Hepatocyte (in vitro differentiated cells): ENCODE measurements at regions not wholly inside any gene's neighbourhood (a gene's known extent, or its start where the extent isn't known, plus 50 kb on each side); places are given as distances from the start of the nearest gene placed in this dataset.
"Not testable (repeated sequence)": the region's sequence is repeated elsewhere in the genome, so short reads cannot be mapped to it uniquely, and the experiment has no call there.

Experiments
- DNase-seq: peaks from one replicate; pipeline ENCODE4 v3.0.0-alpha.2; 2016; ENCODE audit warnings: low spot score
- H2AFZ ChIP-seq: fragments of 200-600 bp; sonication (generic); 2 replicates; pipeline ENCODE4 v1.6.0; 2016; ENCODE audit warnings: antibody characterized with exemption, mild to moderate bottlenecking
- H3K27ac ChIP-seq: fragments of 200-600 bp; sonication (generic); 2 replicates; pipeline ENCODE4 v1.5.1; 2016; ENCODE audit warnings: mild to moderate bottlenecking
- H3K27me3 ChIP-seq: fragments of 200-600 bp; sonication (generic); 2 replicates; pipeline ENCODE4 v1.6.1; 2016
- H3K36me3 ChIP-seq: fragments of 200-600 bp; sonication (generic); replicated peaks from 2 replicates; pipeline ENCODE4 v1.5.1; 2016; ENCODE audit warnings: low read depth; ENCODE audit not compliant: insufficient read depth
- H3K4me1 ChIP-seq: fragments of 200-600 bp; sonication (generic); 2 replicates; pipeline ENCODE4 v1.5.1; 2016; ENCODE audit warnings: mild to moderate bottlenecking, moderate library complexity; ENCODE audit not compliant: insufficient read depth
- H3K4me2 ChIP-seq: fragments of 200-600 bp; sonication (generic); 2 replicates; pipeline ENCODE4 v1.6.0; 2016
- H3K4me3 ChIP-seq: fragments of 200-600 bp; sonication (generic); 2 replicates; pipeline ENCODE4 v1.5.1; 2016; ENCODE audit warnings: mild to moderate bottlenecking
- H3K79me2 ChIP-seq: fragments of 200-600 bp; sonication (generic); 2 replicates; pipeline ENCODE4 v1.6.0; 2017; ENCODE audit warnings: mild to moderate bottlenecking
- H3K9me2 ChIP-seq: fragments of 200-600 bp; sonication (generic); replicated peaks from 2 replicates; pipeline ENCODE4 v1.6.0; 2017; ENCODE audit warnings: mild to moderate bottlenecking; ENCODE audit not compliant: insufficient read depth
- H3K9me3 ChIP-seq: fragments of 200-600 bp; sonication (generic); 2 replicates; pipeline ENCODE4 v1.5.1; 2016; ENCODE audit warnings: low read depth, mild to moderate bottlenecking
- H4K20me1 ChIP-seq: fragments of 200-600 bp; sonication (generic); 2 replicates; pipeline ENCODE4 v1.6.0; 2016; ENCODE audit warnings: mild to moderate bottlenecking; ENCODE audit not compliant: insufficient read depth, poor library complexity, severe bottlenecking
- WGBS: methylation state at CpG from one replicate; pipeline ENCODE4 v1.1.6; 2016; ENCODE audit warnings: low lambda C conversion rate; ENCODE audit errors: missing lambda C conversion rate; 5-methylcytosine and 5-hydroxymethylcytosine counted together

- not testable (repeated sequence) for H3K36me3 ChIP-seq, H3K4me3 ChIP-seq
These were observed 297.4 kb downstream of the CACNA1B start for GRCh38 chr9:138174954-138175353.

GRCh38 chr9:138175354-138175753, 297.8 kb downstream of the CACNA1B start:
- not testable (repeated sequence) for H3K36me3 ChIP-seq, H4K20me1 ChIP-seq, H3K4me3 ChIP-seq, H3K79me2 ChIP-seq, H3K4me1 ChIP-seq, H2AFZ ChIP-seq, H3K27ac ChIP-seq, DNase-seq, H3K27me3 ChIP-seq, H3K9me3 ChIP-seq, H3K4me2 ChIP-seq, H3K9me2 ChIP-seq
- WGBS: 100% methylated on average over 4 of the region's 31 CpGs

More at GRCh38 chr9:138174954-138175353, 297.4 kb downstream of the CACNA1B start:
- not testable (repeated sequence) for H3K79me2 ChIP-seq, H3K4me2 ChIP-seq, DNase-seq, H3K9me2 ChIP-seq, H2AFZ ChIP-seq, H3K4me1 ChIP-seq, H4K20me1 ChIP-seq, H3K9me3 ChIP-seq, H3K27ac ChIP-seq, H3K27me3 ChIP-seq
- WGBS: 82% methylated on average over 16 of the region's 30 CpGs

GRCh38 chr9:138177091-138177490, 299.5 kb downstream of the CACNA1B start:
- H3K4me1 ChIP-seq, H3K27ac ChIP-seq, H3K27me3 ChIP-seq, H4K20me1 ChIP-seq, H3K79me2 ChIP-seq, H3K9me2 ChIP-seq, H3K9me3 ChIP-seq, H3K4me2 ChIP-seq, DNase-seq, H3K36me3 ChIP-seq, H3K4me3 ChIP-seq, H2AFZ ChIP-seq: not testable (repeated sequence)
- 83% methylated on average over 9 of the region's 9 CpGs for WGBS

GRCh38 chr9:138179003-138179402, 301.4 kb downstream of the CACNA1B start:
- WGBS: 68% methylated on average over 4 of the region's 4 CpGs
- not testable (repeated sequence) for DNase-seq, H3K36me3 ChIP-seq, H3K4me2 ChIP-seq, H3K27ac ChIP-seq, H3K9me2 ChIP-seq, H3K79me2 ChIP-seq, H2AFZ ChIP-seq, H3K4me3 ChIP-seq, H3K4me1 ChIP-seq, H4K20me1 ChIP-seq, H3K27me3 ChIP-seq, H3K9me3 ChIP-seq

- 55% methylated on average over 3 of the region's 3 CpGs for WGBS
- H3K9me3 ChIP-seq, H3K4me1 ChIP-seq, H3K27ac ChIP-seq, DNase-seq, H3K27me3 ChIP-seq, H2AFZ ChIP-seq, H3K79me2 ChIP-seq, H4K20me1 ChIP-seq, H3K36me3 ChIP-seq, H3K4me2 ChIP-seq, H3K4me3 ChIP-seq, H3K9me2 ChIP-seq: not testable (repeated sequence)
These were observed 302.1 kb downstream of the CACNA1B start for GRCh38 chr9:138179671-138180070.

- not testable (repeated sequence) for H3K4me1 ChIP-seq, H3K79me2 ChIP-seq, H3K9me2 ChIP-seq, H3K27me3 ChIP-seq, DNase-seq, H3K36me3 ChIP-seq, H3K4me2 ChIP-seq, H3K27ac ChIP-seq, H2AFZ ChIP-seq, H3K9me3 ChIP-seq, H4K20me1 ChIP-seq, H3K4me3 ChIP-seq
- 69% methylated on average over 1 of the region's 1 CpG for WGBS
These were observed 304.4 kb downstream of the CACNA1B start for GRCh38 chr9:138181963-138182362.

- H3K9me2 ChIP-seq, H3K4me3 ChIP-seq, H3K4me1 ChIP-seq, H3K79me2 ChIP-seq, H3K9me3 ChIP-seq, H4K20me1 ChIP-seq, H3K27ac ChIP-seq, H3K36me3 ChIP-seq, H2AFZ ChIP-seq, H3K27me3 ChIP-seq, DNase-seq, H3K4me2 ChIP-seq: not testable (repeated sequence)
- WGBS: 82% methylated on average over 9 of the region's 9 CpGs
These were observed 319.6 kb downstream of the CACNA1B start for GRCh38 chr9:138197156-138197555.

GRCh38 chr9:138198963-138199362, 321.4 kb downstream of the CACNA1B start:
- not testable (repeated sequence) for H3K4me1 ChIP-seq, DNase-seq, H3K4me3 ChIP-seq, H3K36me3 ChIP-seq, H4K20me1 ChIP-seq, H3K27ac ChIP-seq, H3K27me3 ChIP-seq, H3K4me2 ChIP-seq, H3K9me3 ChIP-seq, H2AFZ ChIP-seq, H3K79me2 ChIP-seq, H3K9me2 ChIP-seq
- WGBS: 93% methylated on average over 1 of the region's 1 CpG

- 89% methylated on average over 12 of the region's 12 CpGs for WGBS
- H2AFZ ChIP-seq, H3K79me2 ChIP-seq, H3K4me2 ChIP-seq, H3K27me3 ChIP-seq, H3K36me3 ChIP-seq, H3K9me3 ChIP-seq, H3K9me2 ChIP-seq, H4K20me1 ChIP-seq, H3K27ac ChIP-seq, DNase-seq, H3K4me3 ChIP-seq, H3K4me1 ChIP-seq: not testable (repeated sequence)
These were observed 322.3 kb downstream of the CACNA1B start for GRCh38 chr9:138199917-138200316.
